Cardiac septum (tissue), 1 donor: ENCODE measurements at regions not wholly inside any gene's neighbourhood (a gene's known extent, or its start where the extent isn't known, plus 50 kb on each side); places are given as distances from the start of the nearest gene placed in this dataset.

ENCODE experiments used
- DNase-seq: peaks from one replicate; pipeline ENCODE4 v3.0.0-alpha.2; 2020; ENCODE audit warnings: low spot score
- intact Hi-C: fragments of 100-400 bp; cut with DNase I; formaldehyde crosslinking; loops from one replicate; pipeline ENCODE4 v1.14.0; 2022
- donor health status: DM: no; HTN: no; CAD: no.

GRCh38 chr7:125747966-125748365 lies 818.3 kb upstream of the POT1 start:
- no peak for DNase-seq
- intact Hi-C loops = no loop called here

GRCh38 chr7:125746510-125746909 lies 816.9 kb upstream of the POT1 start:
- DNase-seq = no peak
- intact Hi-C loops = no loop called here

GRCh38 chr7:125727215-125727614 lies 797.6 kb upstream of the POT1 start:
- intact Hi-C loops = no loop called here
- DNase-seq = no peak

- DNase-seq = no peak
- intact Hi-C loops = no loop called here
These were observed 766.0 kb upstream of the POT1 start for GRCh38 chr7:125695626-125696025.

- DNase-seq = no peak
- intact Hi-C loops = no loop called here
These were observed 753.5 kb upstream of the POT1 start for GRCh38 chr7:125683156-125683555.

- DNase-seq = no peak
- intact Hi-C loops = no loop called here
These were observed 751.9 kb upstream of the POT1 start for GRCh38 chr7:125681508-125681907.

GRCh38 chr7:125678771-125679170 lies 749.1 kb upstream of the POT1 start:
- DNase-seq = no peak

GRCh38 chr7:125675640-125676039 lies 746.0 kb upstream of the POT1 start:
- intact Hi-C loops = no loop called here
- no peak for DNase-seq

More at GRCh38 chr7:125678771-125679170, 749.1 kb upstream of the POT1 start:
- intact Hi-C loops = no loop called here

GRCh38 chr7:125675169-125675568 lies 745.5 kb upstream of the POT1 start:
- DNase-seq = no peak
- intact Hi-C loops = no loop called here

- intact Hi-C loops = loop anchor here (5.0 kb wide), 1 partner anchor 614 kb away; no protein-coding TSS in a partner anchor
- no peak for DNase-seq
These were observed 741.4 kb upstream of the POT1 start for GRCh38 chr7:125670926-125671572.

GRCh38 chr7:125668321-125668993 lies 738.8 kb upstream of the POT1 start:
- DNase-seq = no peak
- intact Hi-C loops = no loop called here

- intact Hi-C loops = no loop called here
These were observed 735.0 kb upstream of the POT1 start for GRCh38 chr7:125664625-125665024.

GRCh38 chr7:125663961-125664360 lies 734.3 kb upstream of the POT1 start:
- intact Hi-C loops = no loop called here

More at GRCh38 chr7:125664625-125665024, 735.0 kb upstream of the POT1 start:
- DNase-seq = no peak

GRCh38 chr7:125661677-125662076 lies 732.1 kb upstream of the POT1 start:
- DNase-seq = no peak
- intact Hi-C loops = no loop called here

More at GRCh38 chr7:125663961-125664360, 734.3 kb upstream of the POT1 start:
- no peak for DNase-seq

GRCh38 chr7:125661006-125661405 lies 731.4 kb upstream of the POT1 start:
- intact Hi-C loops = no loop called here
- no peak for DNase-seq

- DNase-seq = no peak
- intact Hi-C loops = no loop called here
These were observed 724.5 kb upstream of the POT1 start for GRCh38 chr7:125654076-125654475.

- DNase-seq = no peak
- intact Hi-C loops = no loop called here
These were observed 722.4 kb upstream of the POT1 start for GRCh38 chr7:125651823-125652528.

- DNase-seq = no peak
- intact Hi-C loops = no loop called here
These were observed 718.9 kb upstream of the POT1 start for GRCh38 chr7:125648543-125648942.

- intact Hi-C loops = no loop called here
- no peak for DNase-seq
These were observed 716.1 kb upstream of the POT1 start for GRCh38 chr7:125645770-125646169.

GRCh38 chr7:125644109-125644508 lies 714.5 kb upstream of the POT1 start:
- no peak for DNase-seq
- intact Hi-C loops = no loop called here

- DNase-seq = no peak
- intact Hi-C loops = no loop called here
These were observed 713.7 kb upstream of the POT1 start for GRCh38 chr7:125643302-125643701.
